Endothelial cell (in vitro differentiated cells): ENCODE measurements at regions not wholly inside any gene's neighbourhood (a gene's known extent, or its start where the extent isn't known, plus 50 kb on each side); places are given as distances from the start of the nearest gene placed in this dataset.

ENCODE experiments used
- DNase-seq: peaks from one replicate; pipeline ENCODE4 v3.0.0; 2021; ENCODE audit warnings: low spot score
- H3K27ac Mint-ChIP-seq: one replicate; pipeline ENCODE4 v1.8.0; 2021; ENCODE audit warnings: mixed read lengths, inconsistent platforms; ENCODE audit not compliant: unreplicated experiment
- H3K27me3 Mint-ChIP-seq: one replicate; pipeline ENCODE4 v1.8.0; 2021; ENCODE audit warnings: mild to moderate bottlenecking, moderate library complexity, mixed read lengths, inconsistent platforms; ENCODE audit not compliant: unreplicated experiment
- H3K36me3 Mint-ChIP-seq: one replicate; pipeline ENCODE4 v1.8.0; 2021; ENCODE audit warnings: mild to moderate bottlenecking, low read depth, mixed read lengths, inconsistent platforms; ENCODE audit not compliant: unreplicated experiment
- H3K4me1 Mint-ChIP-seq: one replicate; pipeline ENCODE4 v1.8.0; 2021; ENCODE audit warnings: mild to moderate bottlenecking, mixed read lengths, inconsistent platforms; ENCODE audit not compliant: unreplicated experiment
- H3K4me3 Mint-ChIP-seq: one replicate; pipeline ENCODE4 v1.8.0; 2021; ENCODE audit warnings: mild to moderate bottlenecking, mixed read lengths, inconsistent platforms; ENCODE audit not compliant: unreplicated experiment
- H3K9me3 Mint-ChIP-seq: one replicate; pipeline ENCODE4 v1.8.0; 2021; ENCODE audit warnings: mixed read lengths, inconsistent platforms; ENCODE audit not compliant: unreplicated experiment
- CTCF ChIP-seq: fragments of 200-600 bp; sonication (generic); IDR thresholded peaks from one replicate; pipeline ENCODE4 v1.5.0; 2021; ENCODE audit warnings: antibody characterized with exemption; ENCODE audit not compliant: unreplicated experiment

GRCh38 chr16:25637236-25637635, 54.5 kb upstream of the HS3ST4 start:
- no peak for TF ChIP-seq CTCF
- no peaks in the 10 kb centered on the region for H3K4me1 Mint-ChIP-seq
- H3K9me3 Mint-ChIP-seq = no peaks in the 10 kb centered on the region
- H3K27ac Mint-ChIP-seq = no peak overlapping the region
- H3K4me3 Mint-ChIP-seq = no peak overlapping the region
- DNase-seq = no peak
- no peaks in the 10 kb centered on the region for H3K27me3 Mint-ChIP-seq
- H3K36me3 Mint-ChIP-seq = no peaks in the 10 kb centered on the region

GRCh38 chr16:25636662-25637061, 55.1 kb upstream of the HS3ST4 start:
- Mint-ChIP-seq H3K27me3 (no peaks in the 10 kb centered on the region), H3K9me3 (no peaks in the 10 kb centered on the region), H3K4me3 (no peak overlapping the region), H3K27ac (no peak overlapping the region), H3K4me1 (no peaks in the 10 kb centered on the region), H3K36me3 (no peaks in the 10 kb centered on the region)
- DNase-seq = no peak
- TF ChIP-seq CTCF = no peak

GRCh38 chr16:25635454-25635853, 56.3 kb upstream of the HS3ST4 start:
- no peak overlapping the region for H3K27ac Mint-ChIP-seq
- H3K4me1 Mint-ChIP-seq = no peaks in the 10 kb centered on the region
- no peaks in the 10 kb centered on the region for H3K27me3 Mint-ChIP-seq
- TF ChIP-seq CTCF = no peak
- no peaks in the 10 kb centered on the region for H3K36me3 Mint-ChIP-seq
- no peak for DNase-seq
- no peak overlapping the region for H3K4me3 Mint-ChIP-seq
- H3K9me3 Mint-ChIP-seq = no peaks in the 10 kb centered on the region

- Mint-ChIP-seq H3K4me1 (no peaks in the 10 kb centered on the region), H3K9me3 (no peaks in the 10 kb centered on the region), H3K27ac (no peak overlapping the region), H3K36me3 (no peaks in the 10 kb centered on the region), H3K4me3 (no peak overlapping the region), H3K27me3 (no peaks in the 10 kb centered on the region)
- TF ChIP-seq CTCF = no peak
- no peak for DNase-seq
Measured at GRCh38 chr16:25633549-25633948, 58.2 kb upstream of the HS3ST4 start.

- H3K9me3 Mint-ChIP-seq = no peaks in the 10 kb centered on the region
- no peaks in the 10 kb centered on the region for H3K4me1 Mint-ChIP-seq
- peaks cover 3% of the 10 kb centered on the region for H3K36me3 Mint-ChIP-seq
- H3K27ac Mint-ChIP-seq = no peak overlapping the region
- no peaks in the 10 kb centered on the region for H3K27me3 Mint-ChIP-seq
- DNase-seq = no peak
- no peak overlapping the region for H3K4me3 Mint-ChIP-seq
- TF ChIP-seq CTCF = no peak
Measured at GRCh38 chr16:25628766-25629165, 63.0 kb upstream of the HS3ST4 start.
